ENCODE measurements at regions not wholly inside any gene's neighbourhood (a gene's known extent, or its start where the extent isn't known, plus 50 kb on each side); places are given as distances from the start of the nearest gene placed in this dataset.

DNA sequence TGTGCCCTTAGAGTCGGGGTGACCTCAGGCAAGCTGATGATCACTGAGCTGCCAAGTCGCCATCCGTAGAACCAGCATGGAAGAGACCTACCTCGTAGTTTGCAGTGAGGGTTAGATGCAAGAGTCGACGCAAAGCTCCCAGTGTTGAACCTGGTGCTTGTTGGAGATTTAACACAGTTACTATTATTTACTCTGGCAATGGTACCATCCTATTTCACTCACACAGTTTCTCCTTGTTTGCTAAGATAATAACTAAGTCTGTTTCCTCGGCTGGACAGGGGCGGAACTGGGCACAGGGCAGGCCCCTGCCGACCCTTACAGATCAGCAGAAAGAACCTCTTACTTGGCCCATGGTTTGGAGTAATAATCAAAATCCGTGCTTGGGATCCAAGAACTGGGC lies 85.5 kb downstream of the ACAA2 start:
- Histone ChIP-seq H3K4me3 (no peak overlapping the region), H3K4me2 (ENCODE audit: control insufficient read depth, insufficient read depth) (no peak overlapping the region), H3K79me2 (ENCODE audit: control insufficient read depth, insufficient read depth, low read length) (no peaks in the 10 kb centered on the region), H3K4me1 (ENCODE audit: control insufficient read depth, insufficient read depth, low read length) (peaks cover 5% of the 10 kb centered on the region), H3K27ac (ENCODE audit: control insufficient read depth, insufficient read depth) (no peak overlapping the region), H3K9ac (ENCODE audit: control insufficient read depth, insufficient read depth, low read length) (no peak overlapping the region), H4K20me1 (ENCODE audit: control insufficient read depth, insufficient read depth) (no peaks in the 10 kb centered on the region), H3K9me3 (replicated peaks; ENCODE audit: control insufficient read depth, insufficient read depth, low read length) (no peaks in the 10 kb centered on the region), H3K27me3 (replicated peaks in 1 of 2; ENCODE audit: control insufficient read depth in 2 of 2, insufficient read depth in 2 of 2, low read length in 1 of 2) (peaks cover 0 to 3% of the 10 kb centered on the region in 2 experiments; a peak in 1 of 4 replicates), H3K36me3 (ENCODE audit: control insufficient read depth in 2 of 2, insufficient read depth in 2 of 2, low read length in 1 of 2) (no peaks in the 10 kb centered on the region), H2AFZ (ENCODE audit: control insufficient read depth, low read depth, low read length) (no peak overlapping the region)
- no TSS peak for BruUV-seq (replicated peaks)
- in situ Hi-C loops (cut with MboI) (no loop called here), intact Hi-C loops (cut with micrococcal nuclease; ENCODE audit: unreplicated experiment) (loop anchor here (1.0 to 5.0 kb wide), 3 partner anchors 131 to 218 kb away; no protein-coding TSS in a partner anchor)
- POLR2A ChIA-PET, result no interaction called here
- WGBS (ENCODE audit: insufficient coverage, insufficient replicate concordance, low lambda C conversion rate, missing lambda C conversion rate), result 30% methylated on average over 10 of the region's 10 CpGs
- FAIRE-seq (no peak), ATAC-seq (no peak), DNase-seq (ENCODE audit: low read depth, low spot score) (no peak)
- RAD21 ChIA-PET (ENCODE audit: unreplicated experiment), result interaction anchor here (1.1 to 1.8 kb wide), 3 partner anchors 131 to 217 kb away, joined by 3 to 5 read pairs (median 4); no protein-coding TSS in a partner anchor
- TF ChIP-seq, protein P1, sequence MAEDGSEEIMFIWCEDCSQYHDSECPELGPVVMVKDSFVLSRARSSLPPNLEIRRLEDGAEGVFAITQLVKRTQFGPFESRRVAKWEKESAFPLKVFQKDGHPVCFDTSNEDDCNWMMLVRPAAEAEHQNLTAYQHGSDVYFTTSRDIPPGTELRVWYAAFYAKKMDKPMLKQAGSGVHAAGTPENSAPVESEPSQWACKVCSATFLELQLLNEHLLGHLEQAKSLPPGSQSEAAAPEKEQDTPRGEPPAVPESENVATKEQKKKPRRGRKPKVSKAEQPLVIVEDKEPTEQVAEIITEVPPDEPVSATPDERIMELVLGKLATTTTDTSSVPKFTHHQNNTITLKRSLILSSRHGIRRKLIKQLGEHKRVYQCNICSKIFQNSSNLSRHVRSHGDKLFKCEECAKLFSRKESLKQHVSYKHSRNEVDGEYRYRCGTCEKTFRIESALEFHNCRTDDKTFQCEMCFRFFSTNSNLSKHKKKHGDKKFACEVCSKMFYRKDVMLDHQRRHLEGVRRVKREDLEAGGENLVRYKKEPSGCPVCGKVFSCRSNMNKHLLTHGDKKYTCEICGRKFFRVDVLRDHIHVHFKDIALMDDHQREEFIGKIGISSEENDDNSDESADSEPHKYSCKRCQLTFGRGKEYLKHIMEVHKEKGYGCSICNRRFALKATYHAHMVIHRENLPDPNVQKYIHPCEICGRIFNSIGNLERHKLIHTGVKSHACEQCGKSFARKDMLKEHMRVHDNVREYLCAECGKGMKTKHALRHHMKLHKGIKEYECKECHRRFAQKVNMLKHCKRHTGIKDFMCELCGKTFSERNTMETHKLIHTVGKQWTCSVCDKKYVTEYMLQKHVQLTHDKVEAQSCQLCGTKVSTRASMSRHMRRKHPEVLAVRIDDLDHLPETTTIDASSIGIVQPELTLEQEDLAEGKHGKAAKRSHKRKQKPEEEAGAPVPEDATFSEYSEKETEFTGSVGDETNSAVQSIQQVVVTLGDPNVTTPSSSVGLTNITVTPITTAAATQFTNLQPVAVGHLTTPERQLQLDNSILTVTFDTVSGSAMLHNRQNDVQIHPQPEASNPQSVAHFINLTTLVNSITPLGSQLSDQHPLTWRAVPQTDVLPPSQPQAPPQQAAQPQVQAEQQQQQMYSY (CRISPR knock-in tag; IDR thresholded peaks at IDR 0.05), result no peak
- TF ChIP-seq ETV6 (conservative IDR thresholded peaks at IDR 0.05 in 1 of 2, IDR thresholded peaks at IDR 0.05 in 1 of 2; ENCODE audit: borderline replicate concordance in 1 of 2, low read depth in 1 of 2), result no peak
- SMC1A ChIA-PET (ENCODE audit: uncharacterized antibody, unreplicated experiment), result interaction anchor here (0.7 to 1.2 kb wide), 7 partner anchors 75 to 1054 kb away, joined by 3 to 4 read pairs (median 3); no protein-coding TSS in a partner anchor
- CTCF ChIA-PET, result interaction anchor here (0.6 to 1.8 kb wide), 7 partner anchors 8 to 263 kb away, joined by 3 to 12 read pairs (median 4); no protein-coding TSS in a partner anchor

Data from GM12878 (cell line).